Caco-2 (cell line): ENCODE measurements at regions not wholly inside any gene's neighbourhood (a gene's known extent, or its start where the extent isn't known, plus 50 kb on each side); places are given as distances from the start of the nearest gene placed in this dataset.
"Not testable (repeated sequence)": the region's sequence is repeated elsewhere in the genome, so short reads cannot be mapped to it uniquely, and the experiment has no call there.

Source experiments
- BruUV-seq: library from RNA; stranded (reverse); fragments of 400-500 nt; replicated peaks from 2 replicates; lab custom pipeline; 2021; lab: Mats Ljungman, UMichigan
- CTCF ChIA-PET: fragments of 300-600 bp; sonication (Branson Sonifier 250); formaldehyde crosslinking; loops from one replicate; lab custom pipeline; 2022; ENCODE audit warnings: antibody characterized with exemption; lab: Charles Lee
- POLR2A ChIA-PET: fragments of 300-600 bp; sonication (Branson Sonifier 250); formaldehyde crosslinking; loops from one replicate; lab custom pipeline; 2022; ENCODE audit warnings: antibody characterized with exemption; lab: Charles Lee
- DNase-seq, 2 experiments: peaks; one replicate each; pipeline versions ENCODE4 v3.0.0 to v3.0.0-alpha.2; 2020 to 2022
- H3K27me3 ChIP-seq: replicated peaks from 2 replicates; pipeline ENCODE4 v1.6.0; 2011; ENCODE audit warnings: low read length; ENCODE audit not compliant: control insufficient read depth, insufficient read depth
- H3K36me3 ChIP-seq: 2 replicates; pipeline ENCODE4 v1.5.1; 2011; ENCODE audit warnings: low read length; ENCODE audit not compliant: control insufficient read depth, insufficient read depth
- H3K4me1 ChIP-seq: fragments of 250-450 bp; sonication (Bioruptor Pico); 2 replicates; pipeline ENCODE4 v1.5.1; 2020; ENCODE audit warnings: mild to moderate bottlenecking
- H3K4me3 ChIP-seq: 2 replicates; pipeline ENCODE4 v1.5.1; 2011; ENCODE audit warnings: low read depth, mild to moderate bottlenecking, control low read depth, low read length
- H3K9me3 ChIP-seq: fragments of 250-450 bp; sonication (Bioruptor Pico); 2 replicates; pipeline ENCODE4 v1.5.1; 2020; ENCODE audit warnings: mild to moderate bottlenecking, moderate library complexity
- H3K27ac Mint-ChIP-seq: one replicate; pipeline ENCODE4 v1.8.0; 2022; ENCODE audit warnings: mixed read lengths; ENCODE audit not compliant: unreplicated experiment
- H3K27me3 Mint-ChIP-seq: one replicate; pipeline ENCODE4 v1.8.0; 2022; ENCODE audit warnings: mixed read lengths; ENCODE audit not compliant: insufficient read depth, unreplicated experiment
- H3K36me3 Mint-ChIP-seq: one replicate; pipeline ENCODE4 v1.8.0; 2022; ENCODE audit warnings: mild to moderate bottlenecking, mixed read lengths; ENCODE audit not compliant: insufficient read depth, unreplicated experiment
- H3K4me1 Mint-ChIP-seq: one replicate; pipeline ENCODE4 v1.8.0; 2022; ENCODE audit warnings: low read depth, mixed read lengths; ENCODE audit not compliant: unreplicated experiment
- H3K4me3 Mint-ChIP-seq: one replicate; pipeline ENCODE4 v1.8.0; 2022; ENCODE audit warnings: mild to moderate bottlenecking, moderate library complexity, mixed read lengths; ENCODE audit not compliant: unreplicated experiment
- H3K9me3 Mint-ChIP-seq: one replicate; pipeline ENCODE4 v1.8.0; 2022; ENCODE audit warnings: mixed read lengths; ENCODE audit not compliant: unreplicated experiment
- intact Hi-C: fragments of 100-400 bp; cut with micrococcal nuclease; formaldehyde crosslinking; loops from one replicate; pipeline ENCODE4 v1.10.0; 2022; ENCODE audit not compliant: unreplicated experiment
- TF ChIP-seq, protein P1 (sequence below), 2 experiments: fragments of 200-600 bp in 1 of 2; IDR thresholded peaks; 1 replicate in 1 of 2; 2 replicates in 1 of 2; pipeline versions ENCODE4 v1.5.1 to v1.8.0; 2011 to 2022; ENCODE audit warnings: antibody characterized with exemption in 1 of 2, control low read depth in 1 of 2, inconsistent platforms in 1 of 2, low read depth in 1 of 2, low read length in 1 of 2, mild to moderate bottlenecking in 1 of 2, moderate library complexity in 1 of 2; ENCODE audit not compliant: insufficient read depth in 1 of 2, severe bottlenecking in 1 of 2, unreplicated experiment in 1 of 2

DNA sequence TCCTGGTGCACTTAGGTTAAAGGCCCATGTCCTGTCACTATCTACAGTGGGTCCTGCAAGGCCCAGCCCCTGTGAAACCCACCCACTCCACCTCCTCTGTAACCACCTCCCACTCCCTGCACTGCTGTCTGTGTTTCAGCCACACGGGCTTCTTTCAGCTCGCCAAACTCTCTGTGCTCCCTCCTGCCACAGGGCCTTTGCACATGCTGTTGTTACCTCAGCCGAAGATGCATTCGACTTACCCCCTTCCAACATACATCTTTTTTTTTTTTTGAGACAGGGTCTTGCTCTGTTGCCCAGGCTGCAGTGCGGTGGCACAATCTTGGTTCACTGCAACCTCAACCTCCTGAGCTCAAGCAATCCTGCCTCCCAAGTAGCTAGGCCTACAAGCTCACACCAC lies 76.5 kb upstream of the RPL38 start:
- POLR2A ChIA-PET = no interaction called here
- TF ChIP-seq, protein P1, sequence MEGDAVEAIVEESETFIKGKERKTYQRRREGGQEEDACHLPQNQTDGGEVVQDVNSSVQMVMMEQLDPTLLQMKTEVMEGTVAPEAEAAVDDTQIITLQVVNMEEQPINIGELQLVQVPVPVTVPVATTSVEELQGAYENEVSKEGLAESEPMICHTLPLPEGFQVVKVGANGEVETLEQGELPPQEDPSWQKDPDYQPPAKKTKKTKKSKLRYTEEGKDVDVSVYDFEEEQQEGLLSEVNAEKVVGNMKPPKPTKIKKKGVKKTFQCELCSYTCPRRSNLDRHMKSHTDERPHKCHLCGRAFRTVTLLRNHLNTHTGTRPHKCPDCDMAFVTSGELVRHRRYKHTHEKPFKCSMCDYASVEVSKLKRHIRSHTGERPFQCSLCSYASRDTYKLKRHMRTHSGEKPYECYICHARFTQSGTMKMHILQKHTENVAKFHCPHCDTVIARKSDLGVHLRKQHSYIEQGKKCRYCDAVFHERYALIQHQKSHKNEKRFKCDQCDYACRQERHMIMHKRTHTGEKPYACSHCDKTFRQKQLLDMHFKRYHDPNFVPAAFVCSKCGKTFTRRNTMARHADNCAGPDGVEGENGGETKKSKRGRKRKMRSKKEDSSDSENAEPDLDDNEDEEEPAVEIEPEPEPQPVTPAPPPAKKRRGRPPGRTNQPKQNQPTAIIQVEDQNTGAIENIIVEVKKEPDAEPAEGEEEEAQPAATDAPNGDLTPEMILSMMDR (IDR thresholded peaks at IDR 0.05; ENCODE audit: insufficient read depth in 1 of 2, low read depth in 1 of 2, low read length in 1 of 2, severe bottlenecking in 1 of 2, unreplicated experiment in 1 of 2) = no peak
- Histone ChIP-seq H3K9me3 (peaks cover 2% of the 10 kb centered on the region; the same call in 1 of the 2 replicates), H3K36me3 (no peaks in the 10 kb centered on the region), H3K27me3 (peaks cover 2% of the 10 kb centered on the region; the same call in 1 of the 2 replicates), H3K4me3 (no peak overlapping the region), H3K4me1 (no peaks in the 10 kb centered on the region)
- H3K27me3 Mint-ChIP-seq = peaks cover 16% of the 10 kb centered on the region
- peak in 1 of 2 experiments; percentile 24 for DNase-seq
- intact Hi-C loops = no loop called here
- no peaks in the 10 kb centered on the region for H3K36me3 Mint-ChIP-seq
- BruUV-seq = no TSS peak
- H3K9me3 Mint-ChIP-seq = no peaks in the 10 kb centered on the region
- no peaks in the 10 kb centered on the region for H3K4me1 Mint-ChIP-seq
- CTCF ChIA-PET = interaction anchor here (0.6 kb wide), 2 partner anchors 103 to 371 kb away, joined by 3 read pairs; no protein-coding TSS in a partner anchor
- H3K4me3 Mint-ChIP-seq = no peak overlapping the region
- no peak overlapping the region for H3K27ac Mint-ChIP-seq

DNA sequence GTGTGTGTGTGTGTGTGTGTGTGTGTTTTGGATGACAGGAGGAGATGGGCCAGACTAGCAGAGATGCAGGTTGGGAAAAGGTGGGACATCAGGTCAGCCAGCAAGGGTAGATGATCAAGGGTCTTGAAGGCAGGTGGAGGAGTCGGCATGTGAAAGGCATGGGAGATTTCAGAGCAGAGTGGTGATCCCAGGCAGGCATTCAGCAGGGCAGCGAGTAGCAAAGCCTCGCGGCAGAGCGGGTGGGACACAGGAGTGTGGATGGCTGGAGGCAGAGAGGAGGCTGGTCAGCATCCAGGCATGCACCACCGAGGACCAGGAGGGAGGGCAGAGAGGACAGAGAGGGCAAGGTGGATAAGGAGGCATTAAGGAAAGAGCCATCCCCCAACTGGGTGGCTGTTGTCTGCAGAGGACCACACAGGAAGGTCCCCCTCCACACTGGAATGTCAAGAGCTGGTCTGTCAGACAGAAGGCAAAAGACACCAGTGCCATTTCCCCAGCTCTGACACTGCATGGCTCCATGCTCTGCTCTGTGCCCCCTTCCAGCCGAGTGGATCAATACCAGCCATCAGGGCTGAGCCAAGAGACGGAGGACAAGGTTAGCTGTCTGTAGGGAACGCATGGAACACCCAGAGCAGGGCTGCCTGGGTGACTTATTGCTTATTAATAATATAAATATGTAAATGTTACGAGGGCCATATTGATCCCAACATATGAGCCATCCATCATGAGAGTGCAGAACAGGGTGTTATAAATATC lies 74.8 kb upstream of the RPL38 start:
- Mint-ChIP-seq H3K27me3 (peaks cover 22% of the 10 kb centered on the region), H3K9me3 (no peaks in the 10 kb centered on the region), H3K36me3 (no peaks in the 10 kb centered on the region), H3K27ac (no peak overlapping the region), H3K4me3 (no peak overlapping the region), H3K4me1 (no peaks in the 10 kb centered on the region)
- CTCF ChIA-PET = no interaction called here
- Histone ChIP-seq H3K27me3 (peaks cover 2% of the 10 kb centered on the region; the same call in 1 of the 2 replicates), H3K4me3 (no peak overlapping the region), H3K36me3 (no peaks in the 10 kb centered on the region), H3K4me1 (no peaks in the 10 kb centered on the region), H3K9me3 (peaks cover 3% of the 10 kb centered on the region; the same call in 1 of the 2 replicates)
- TF ChIP-seq, protein P1 (IDR thresholded peaks at IDR 0.05; ENCODE audit: insufficient read depth in 1 of 2, low read depth in 1 of 2, low read length in 1 of 2, severe bottlenecking in 1 of 2, unreplicated experiment in 1 of 2) = no peak
- POLR2A ChIA-PET = no interaction called here
- BruUV-seq = no TSS peak
- intact Hi-C loops = no loop called here
- DNase-seq = peak in 1 of 2 experiments; percentile 21

DNA sequence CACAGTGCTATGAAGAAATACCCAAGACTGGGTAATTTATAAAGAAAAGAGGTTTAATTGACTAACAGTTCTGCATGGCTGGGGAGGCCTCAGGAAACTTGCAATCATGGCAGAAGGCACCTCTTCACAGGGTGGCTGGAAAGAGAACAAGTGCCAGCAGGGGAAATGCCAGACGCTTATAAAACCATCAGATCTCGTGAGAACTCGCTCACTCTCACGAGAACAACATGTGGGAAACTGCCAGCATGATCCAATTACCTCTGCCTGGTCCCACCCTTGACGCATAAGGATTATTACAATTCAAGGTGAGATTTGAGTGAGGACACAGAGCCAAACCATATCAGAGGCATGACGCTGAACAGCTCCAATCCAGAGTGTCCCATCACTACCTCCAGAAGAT lies 73.7 kb upstream of the RPL38 start:
- H3K27ac Mint-ChIP-seq, H3K9me3 ChIP-seq, CTCF ChIA-PET, intact Hi-C loops, H3K4me1 ChIP-seq, H3K27me3 ChIP-seq, BruUV-seq, H3K36me3 ChIP-seq, H3K36me3 Mint-ChIP-seq, H3K4me3 Mint-ChIP-seq, H3K9me3 Mint-ChIP-seq, POLR2A ChIA-PET, H3K4me1 Mint-ChIP-seq, H3K4me3 ChIP-seq: not testable (repeated sequence)
- DNase-seq = peak in 1 of 2 experiments; percentile 15
- H3K27me3 Mint-ChIP-seq = peaks cover 25% of the 10 kb centered on the region
